Cerebellar nuclear complex (tissue), 1 donor: ENCODE measurements at regions not wholly inside any gene's neighbourhood (a gene's known extent, or its start where the extent isn't known, plus 50 kb on each side); places are given as distances from the start of the nearest gene placed in this dataset.
"Not testable (repeated sequence)": the region's sequence is repeated elsewhere in the genome, so short reads cannot be mapped to it uniquely, and the experiment has no call there.

Experiments
- DNase-seq, 2 experiments: peaks; one replicate each; lab custom pipeline; 2025; lab: John Stamatoyannopoulos, UW

DNA sequence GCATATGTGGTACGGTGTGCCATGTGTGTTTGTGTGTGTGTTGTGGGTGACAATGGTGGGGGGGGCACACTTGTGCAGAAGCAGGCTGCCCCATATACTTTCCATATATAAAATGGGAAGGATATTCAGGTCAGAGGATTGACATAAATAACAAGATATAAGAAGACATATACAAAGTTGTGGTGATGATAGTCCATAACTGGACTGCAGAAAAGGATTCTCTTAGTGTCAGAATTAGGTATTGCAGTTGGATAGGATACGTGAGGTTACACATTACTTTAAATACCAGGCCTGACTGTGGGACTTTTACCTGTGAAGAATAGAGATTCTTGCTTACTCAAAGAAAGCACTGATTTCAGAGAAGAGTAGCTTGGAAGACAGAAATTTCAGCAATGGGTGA, 1260.3 kb downstream of the EPHA7 start:
- no peak for DNase-seq

GRCh38 chr6:92150553-92150952, 1268.8 kb downstream of the EPHA7 start:
- no peak for DNase-seq

DNA sequence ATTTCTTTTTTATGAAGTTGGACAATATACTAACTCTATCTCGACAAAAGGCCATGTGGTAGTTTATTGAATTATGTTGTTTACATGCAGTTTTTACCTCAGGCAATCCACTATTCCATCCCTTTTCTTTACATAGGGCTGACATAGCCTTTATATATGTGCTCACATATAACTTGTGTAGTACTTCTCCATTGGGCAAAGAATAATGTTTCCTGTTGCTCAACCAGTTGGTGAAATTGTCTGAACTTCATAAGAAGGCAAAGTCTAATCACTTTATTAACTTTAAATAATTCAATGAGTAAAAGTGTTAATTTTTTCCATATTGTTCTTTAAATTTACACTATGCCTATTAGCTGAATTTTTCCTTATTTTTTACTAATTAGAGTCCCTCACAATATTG, 1272.1 kb downstream of the EPHA7 start:
- DNase-seq, result no peak

GRCh38 chr6:92139601-92140000, 1279.8 kb downstream of the EPHA7 start:
- DNase-seq, result no peak

- DNase-seq, result no peak
Measured at GRCh38 chr6:92132957-92133356, 1286.4 kb downstream of the EPHA7 start.

DNA sequence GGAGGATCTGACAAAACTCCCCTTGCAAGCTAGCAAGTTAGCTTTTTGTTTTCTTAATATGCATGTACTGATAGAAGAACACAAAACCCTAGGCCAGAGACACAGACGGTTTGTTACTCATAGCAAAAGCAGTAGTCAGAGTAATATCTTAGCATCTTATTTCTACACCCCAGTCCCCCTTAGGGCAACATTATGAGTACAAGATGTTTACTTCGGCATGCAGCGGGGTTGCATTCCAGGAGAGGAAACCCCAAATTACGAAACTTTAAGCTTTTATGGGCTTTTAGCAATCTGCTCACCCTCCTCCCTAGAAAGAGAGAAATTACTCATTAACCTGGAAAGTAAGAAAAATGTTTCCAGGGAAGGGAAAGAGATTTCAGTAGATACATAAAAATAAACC, 1286.9 kb downstream of the EPHA7 start:
- DNase-seq, result no peak

- no peak for DNase-seq
Measured at GRCh38 chr6:92130944-92131343, 1288.4 kb downstream of the EPHA7 start.

GRCh38 chr6:92126983-92127382, 1292.4 kb downstream of the EPHA7 start:
- no peak for DNase-seq

DNA sequence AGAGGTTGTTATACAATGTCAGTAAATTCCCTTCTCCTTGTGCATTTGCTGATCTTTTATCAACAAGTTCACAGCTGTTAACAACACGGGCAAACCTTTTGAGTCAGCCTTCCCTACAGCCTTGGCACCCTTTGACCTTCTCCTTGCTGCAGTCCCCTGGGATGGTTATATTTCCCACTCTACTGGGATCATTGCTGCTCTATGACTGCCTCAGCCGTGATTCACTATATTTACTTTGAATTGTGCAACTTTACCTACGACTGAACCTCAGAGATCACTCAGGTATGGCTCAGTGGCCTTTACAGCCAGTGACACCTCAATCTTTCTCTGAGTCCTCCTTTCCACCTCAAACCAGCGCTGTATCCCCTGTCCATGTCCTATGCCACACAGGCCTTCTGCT, 1293.3 kb downstream of the EPHA7 start:
- no peak for DNase-seq

DNA sequence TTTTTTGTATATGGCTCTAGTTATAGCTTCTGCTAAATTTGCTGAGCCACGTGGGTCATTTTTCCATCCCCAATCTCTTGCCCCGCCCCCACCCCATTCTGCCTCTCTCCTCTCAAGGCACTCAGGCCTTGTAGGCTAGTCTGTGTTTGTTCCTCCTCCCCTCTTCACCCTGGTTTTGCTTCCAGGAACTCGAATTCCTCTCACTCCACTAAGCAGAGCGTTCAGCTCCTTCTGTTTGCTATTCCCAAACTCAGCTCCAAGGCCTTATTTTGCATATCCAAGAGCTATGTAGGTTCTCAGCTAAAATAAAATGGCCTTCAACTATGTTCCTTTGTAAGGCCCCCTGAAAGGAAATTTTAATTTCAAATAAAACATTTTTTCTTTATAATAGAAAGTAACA, 1293.7 kb downstream of the EPHA7 start:
- DNase-seq, result no peak

DNA sequence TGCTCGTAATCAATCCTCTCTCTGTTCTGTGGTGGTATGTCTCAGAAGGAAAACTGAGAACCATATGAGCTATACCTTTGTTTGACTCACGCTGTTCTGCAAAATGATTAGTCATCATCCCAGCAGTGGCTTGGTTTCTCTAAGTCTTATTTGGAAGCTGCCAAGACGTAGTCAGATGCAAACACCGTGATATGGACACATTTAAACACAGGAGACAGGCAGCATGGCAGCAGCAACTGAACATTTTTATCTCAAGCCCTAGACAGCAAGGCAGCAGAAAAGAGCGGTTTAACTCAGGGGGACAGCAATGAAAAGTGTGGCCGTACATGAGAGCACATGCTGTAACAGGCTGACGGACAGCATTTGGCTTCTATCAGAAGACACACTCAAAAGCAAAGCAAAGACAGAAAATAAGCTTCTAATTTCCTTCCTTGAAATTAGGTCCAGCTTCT, 1295.1 kb downstream of the EPHA7 start:
- no peak for DNase-seq

GRCh38 chr6:92122746-92123145, 1296.6 kb downstream of the EPHA7 start:
- no peak for DNase-seq

- no peak for DNase-seq
Measured at GRCh38 chr6:92121228-92121627, 1298.1 kb downstream of the EPHA7 start.

- DNase-seq, result no peak
Measured at GRCh38 chr6:92117800-92118199, 1301.6 kb downstream of the EPHA7 start.

GRCh38 chr6:92114797-92115196, 1304.6 kb downstream of the EPHA7 start:
- DNase-seq, result no peak

- DNase-seq, result no peak
Measured at GRCh38 chr6:92114091-92114675, 1305.2 kb downstream of the EPHA7 start.

DNA sequence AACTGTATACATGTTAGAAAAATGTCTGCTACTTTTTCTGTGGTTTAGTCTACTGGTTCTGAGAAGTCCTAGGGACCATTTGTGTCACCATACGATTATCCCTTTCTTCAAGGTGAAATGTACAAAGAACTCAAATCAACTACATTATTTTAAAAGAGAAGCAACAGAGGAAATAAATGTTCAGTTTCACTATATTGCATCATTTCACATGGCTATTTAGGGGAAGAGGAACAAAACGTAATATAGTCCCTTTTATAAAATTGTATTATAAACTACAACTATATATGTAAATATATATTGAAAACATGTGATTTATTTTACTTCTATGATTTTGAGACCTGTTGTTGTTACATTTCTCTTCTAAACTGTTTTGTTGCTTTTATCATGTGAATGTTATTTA, 1308.0 kb downstream of the EPHA7 start:
- DNase-seq, result no peak

- no peak for DNase-seq
Measured at GRCh38 chr6:92110403-92110802, 1309.0 kb downstream of the EPHA7 start.

DNA sequence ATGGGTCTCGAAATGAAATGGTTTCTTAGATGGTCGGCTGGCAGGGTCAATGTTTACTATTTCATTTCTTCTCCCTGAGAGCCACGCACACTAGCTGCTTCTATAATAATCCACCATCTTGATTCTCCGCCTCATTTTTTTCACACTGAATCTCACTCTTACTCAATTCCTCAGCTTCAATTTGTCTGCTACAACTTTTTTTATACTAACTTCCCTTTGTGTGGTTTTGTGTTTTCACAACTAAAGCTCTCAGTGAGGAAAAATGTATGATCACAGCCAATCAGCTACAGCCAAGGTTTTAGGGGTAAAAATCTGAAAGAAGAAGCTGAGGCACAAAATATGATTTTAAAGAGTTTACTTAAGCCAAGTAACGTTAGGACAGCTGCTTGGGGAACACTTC, 1309.4 kb downstream of the EPHA7 start:
- no peak for DNase-seq

- DNase-seq, result no peak
Measured at GRCh38 chr6:92109256-92109655, 1310.1 kb downstream of the EPHA7 start.

GRCh38 chr6:92086750-92087149, 1332.6 kb downstream of the EPHA7 start:
- no peak for DNase-seq

GRCh38 chr6:92083914-92084313, 1335.4 kb downstream of the EPHA7 start:
- not testable (repeated sequence) for DNase-seq

- DNase-seq, result no peak
Measured at GRCh38 chr6:92072387-92072786, 1347.0 kb downstream of the EPHA7 start.

DNA sequence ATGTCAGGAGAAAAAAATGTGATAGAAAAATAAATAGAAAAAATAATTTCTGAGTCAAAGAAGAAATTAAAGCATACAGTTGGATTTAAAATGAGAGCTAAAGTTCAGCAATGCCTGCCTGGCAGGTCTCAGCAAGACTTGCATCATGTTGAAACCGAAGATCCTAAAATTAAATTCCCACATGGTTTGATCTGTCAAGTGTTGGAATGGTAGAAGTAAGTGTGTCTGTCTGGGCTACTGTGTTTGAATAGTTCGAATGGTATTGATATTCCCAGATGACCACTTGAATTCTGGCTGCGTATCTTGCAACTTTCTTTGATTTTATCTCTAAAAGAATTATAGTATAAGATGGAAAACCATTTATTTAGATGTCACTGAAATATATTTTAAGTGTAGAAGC, 1349.6 kb downstream of the EPHA7 start:
- DNase-seq, result no peak

DNA sequence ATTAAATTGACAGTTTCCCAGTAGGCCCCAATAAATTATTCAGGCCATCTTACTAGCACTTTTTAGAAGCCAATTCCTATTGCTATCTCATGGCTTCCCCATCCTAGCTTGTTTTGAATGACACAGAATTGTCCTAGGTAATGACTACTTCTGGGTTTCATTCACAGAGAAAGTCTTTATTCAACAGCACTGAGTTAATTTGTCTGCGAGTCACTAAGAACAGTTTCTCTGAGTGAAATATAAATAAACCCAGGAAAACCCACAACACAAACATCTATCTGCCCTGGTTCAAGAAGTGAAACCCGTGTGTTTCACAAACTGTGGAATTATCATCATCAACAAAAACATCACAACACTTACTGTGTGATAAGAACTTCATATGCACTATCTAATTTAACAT, 1366.8 kb downstream of the EPHA7 start:
- DNase-seq, result no peak
